Vagina (tissue), 2 donors: ENCODE measurements at regions not wholly inside any gene's neighbourhood (a gene's known extent, or its start where the extent isn't known, plus 50 kb on each side); places are given as distances from the start of the nearest gene placed in this dataset.

ENCODE experiments used
- POLR2AphosphoS5 ChIP-seq, 2 donors: sonication (generic); formaldehyde crosslinking; IDR thresholded peaks; one replicate each; pipeline ENCODE4 v1.9.0; 2017; ENCODE audit warnings: antibody characterized with exemption in 2 of 2, mild to moderate bottlenecking in 2 of 2, low read depth in 1 of 2; ENCODE audit not compliant: insufficient read depth in 1 of 2
- TF ChIP-seq, protein P1 (sequence below), 3 experiments: fragments of 450-650 bp in 2 of 3; fragments of 200-600 bp in 1 of 3; sonication (generic) in 1 of 3; IDR thresholded peaks; one replicate each; pipeline ENCODE4 v1.5.1; 2017 to 2019; ENCODE audit warnings: antibody characterized with exemption in 3 of 3, mild to moderate bottlenecking in 2 of 3, moderate library complexity in 2 of 3

GRCh38 chr2:15045054-15045453, 412.5 kb downstream of the LRATD1 start:
- TF ChIP-seq, protein P1, sequence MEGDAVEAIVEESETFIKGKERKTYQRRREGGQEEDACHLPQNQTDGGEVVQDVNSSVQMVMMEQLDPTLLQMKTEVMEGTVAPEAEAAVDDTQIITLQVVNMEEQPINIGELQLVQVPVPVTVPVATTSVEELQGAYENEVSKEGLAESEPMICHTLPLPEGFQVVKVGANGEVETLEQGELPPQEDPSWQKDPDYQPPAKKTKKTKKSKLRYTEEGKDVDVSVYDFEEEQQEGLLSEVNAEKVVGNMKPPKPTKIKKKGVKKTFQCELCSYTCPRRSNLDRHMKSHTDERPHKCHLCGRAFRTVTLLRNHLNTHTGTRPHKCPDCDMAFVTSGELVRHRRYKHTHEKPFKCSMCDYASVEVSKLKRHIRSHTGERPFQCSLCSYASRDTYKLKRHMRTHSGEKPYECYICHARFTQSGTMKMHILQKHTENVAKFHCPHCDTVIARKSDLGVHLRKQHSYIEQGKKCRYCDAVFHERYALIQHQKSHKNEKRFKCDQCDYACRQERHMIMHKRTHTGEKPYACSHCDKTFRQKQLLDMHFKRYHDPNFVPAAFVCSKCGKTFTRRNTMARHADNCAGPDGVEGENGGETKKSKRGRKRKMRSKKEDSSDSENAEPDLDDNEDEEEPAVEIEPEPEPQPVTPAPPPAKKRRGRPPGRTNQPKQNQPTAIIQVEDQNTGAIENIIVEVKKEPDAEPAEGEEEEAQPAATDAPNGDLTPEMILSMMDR (IDR thresholded peaks at IDR 0.05), result no peak
- TF ChIP-seq POLR2AphosphoS5 (IDR thresholded peaks at IDR 0.05; ENCODE audit: insufficient read depth in 1 of 2, low read depth in 1 of 2), result no peak
